ENCODE measurements at regions not wholly inside any gene's neighbourhood (a gene's known extent, or its start where the extent isn't known, plus 50 kb on each side); places are given as distances from the start of the nearest gene placed in this dataset.

- H3K18ac ChIP-seq (ENCODE audit: extremely low read depth, low read length) = no peak overlapping the region
- no peak overlapping the region for H3K56ac ChIP-seq (replicated peaks; ENCODE audit: insufficient read length, low read depth, low read length)
- H4K20me1 ChIP-seq (replicated peaks in 1 of 2; ENCODE audit: control insufficient read depth in 1 of 2, insufficient read depth in 2 of 2, low read length in 2 of 2) = no peaks in the 10 kb centered on the region
- WGBS, 2 experiments (ENCODE audit: extremely low coverage in 1 of 2, insufficient coverage in 1 of 2, insufficient read length in 1 of 2, insufficient replicate concordance in 2 of 2, low coverage in 1 of 2, low lambda C conversion rate in 2 of 2, missing lambda C conversion rate in 1 of 2) = 86% methylated on average over 4 of the region's 4 CpGs; no CpG with 5 or more reads in 1 of the 2 experiments
- no peaks in the 10 kb centered on the region for H3K27me3 ChIP-seq (replicated peaks in 1 of 4; ENCODE audit: control insufficient read depth in 3 of 4, extremely low read depth in 1 of 4, insufficient read depth in 3 of 4, low read length in 3 of 4)
- H3K9ac ChIP-seq (replicated peaks in 1 of 4; ENCODE audit: extremely low read depth in 1 of 4, low read depth in 3 of 4, low read length in 3 of 4) = no peak overlapping the region
- H3K27ac ChIP-seq (ENCODE audit: low read depth, low read length) = no peak overlapping the region
- H3K4me3 ChIP-seq (ENCODE audit: extremely low read depth in 1 of 4, insufficient read depth in 2 of 4, low read depth in 3 of 4, low read length in 4 of 4) = no peak overlapping the region
- no peak overlapping the region for H2BK15ac ChIP-seq (ENCODE audit: low read length)
- H2BK12ac ChIP-seq (ENCODE audit: low read depth, low read length) = no peak overlapping the region
- H3K79me2 ChIP-seq (ENCODE audit: control insufficient read depth in 1 of 2, insufficient read depth in 2 of 2, low read length in 2 of 2) = no peaks in the 10 kb centered on the region
- no peak overlapping the region for H3K14ac ChIP-seq (ENCODE audit: insufficient read length)
- CTCF ChIA-PET (ENCODE audit: partially characterized antibody) = interaction anchor here (0.6 to 1.0 kb wide), 3 partner anchors 29 to 534 kb away, joined by 3 to 4 read pairs (median 3); no protein-coding TSS in a partner anchor
- no peaks in the 10 kb centered on the region; the same call in 1 of the 2 replicates for H3K23me2 ChIP-seq (ENCODE audit: low read depth, low read length)
- H3K4ac ChIP-seq (replicated peaks; ENCODE audit: insufficient read length, low read depth, low read length) = no peak overlapping the region
- H2AK5ac ChIP-seq (ENCODE audit: low read depth, low read length) = no peak overlapping the region
- H3K9me3 ChIP-seq (ENCODE audit: insufficient read depth in 2 of 2, low read depth in 1 of 2, low read length in 1 of 2) = peaks cover 8% of the 10 kb centered on the region in 2 experiments; a peak in 2 of 4 replicates
- H4K91ac ChIP-seq (replicated peaks; ENCODE audit: insufficient read length, low read length) = no peak overlapping the region
- H3K79me1 ChIP-seq (ENCODE audit: low read depth, low read length) = no peaks in the 10 kb centered on the region
- H3K4me2 ChIP-seq (ENCODE audit: insufficient read depth in 1 of 2, low read depth in 2 of 2, low read length in 2 of 2) = no peak overlapping the region
- no peak for TF ChIP-seq EGR1 (IDR thresholded peaks at IDR 0.05; ENCODE audit: borderline replicate concordance, low read depth, low read length)
- no peak for TF ChIP-seq NANOG (IDR thresholded peaks at IDR 0.05; ENCODE audit: insufficient read depth, low read depth, low read length, poor library complexity, severe bottlenecking)
- no peak for TF ChIP-seq CHD1 (IDR thresholded peaks at IDR 0.05; ENCODE audit: low read depth, low read length)
- TF ChIP-seq FOSL1 (IDR thresholded peaks at IDR 0.05; ENCODE audit: insufficient read depth, low read depth, low read length) = no peak
- TF ChIP-seq KDM5A (IDR thresholded peaks at IDR 0.05; ENCODE audit: low read length) = no peak
- POLR2A ChIA-PET (ENCODE audit: partially characterized antibody) = interaction anchor here (0.6 kb wide), 1 partner anchor 208 kb away, joined by 3 read pairs; no protein-coding TSS in a partner anchor
- H2BK5ac ChIP-seq (ENCODE audit: low read depth, low read length) = no peak overlapping the region
- no peak overlapping the region for H3K23ac ChIP-seq (ENCODE audit: insufficient read length)
- no peak overlapping the region for H2BK120ac ChIP-seq (replicated peaks; ENCODE audit: low read depth, low read length)
- DNase-seq (ENCODE audit: low read depth in 1 of 2, low spot score in 2 of 2) (no peak), FAIRE-seq (no peak)
- H3K4me1 ChIP-seq (replicated peaks in 1 of 4; ENCODE audit: control insufficient read depth in 3 of 4, insufficient read depth in 4 of 4, low read length in 3 of 4) = no peaks in the 10 kb centered on the region
- H4K5ac ChIP-seq (ENCODE audit: insufficient read length, low read depth, low read length) = no peak overlapping the region
- H2AFZ ChIP-seq (ENCODE audit: low read length) = peak overlapping the region; percentile 86
- no peak overlapping the region for H4K8ac ChIP-seq (ENCODE audit: extremely low read depth, insufficient read depth, low read length)
- no peak overlapping the region for H2BK20ac ChIP-seq (ENCODE audit: low read length)
- H3K36me3 ChIP-seq (ENCODE audit: control insufficient read depth in 2 of 4, insufficient read depth in 4 of 4, low read length in 3 of 4) = no peaks in the 10 kb centered on the region
Observed at GRCh38 chr3:193078996-193079753, 161.5 kb upstream of the MB21D2 start.
